ENCODE measurements at regions not wholly inside any gene's neighbourhood (a gene's known extent, or its start where the extent isn't known, plus 50 kb on each side); places are given as distances from the start of the nearest gene placed in this dataset.
"Not testable (repeated sequence)": the region's sequence is repeated elsewhere in the genome, so short reads cannot be mapped to it uniquely, and the experiment has no call there.

DNA sequence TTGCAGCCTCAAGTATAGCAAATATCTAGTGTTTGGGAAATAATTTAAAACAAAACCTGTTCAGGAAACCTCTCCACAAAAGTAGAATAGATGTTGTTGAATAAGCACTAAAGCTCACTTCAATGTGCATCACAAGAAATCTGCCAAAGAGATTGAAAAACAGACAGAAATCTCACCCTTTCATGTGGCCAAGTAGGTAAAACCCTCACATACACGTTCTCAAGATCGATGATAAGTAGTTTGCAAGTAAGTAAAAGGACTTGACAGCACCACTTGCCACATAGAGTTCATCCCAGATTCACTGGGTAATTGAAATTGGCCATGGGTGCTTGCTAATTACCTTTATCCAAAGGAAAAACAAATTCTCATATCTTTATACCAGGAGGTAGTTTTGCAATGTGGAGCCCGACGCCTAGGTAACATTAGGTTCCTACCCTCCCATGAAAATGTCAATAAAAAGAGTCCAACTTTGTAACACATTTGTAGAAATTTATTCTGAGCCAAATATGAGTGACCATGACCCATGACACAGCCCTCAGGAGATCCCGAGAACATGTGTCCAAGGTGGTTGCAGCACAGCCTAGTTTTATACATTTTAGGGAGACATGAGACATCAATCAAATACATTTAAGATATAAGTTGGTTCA lies 80.4 kb upstream of the ZNF658 start:
- TF ChIP-seq MAX (IDR thresholded peaks at IDR 0.05); TAF1 (conservative IDR thresholded peaks at IDR 0.05); YY1 (IDR thresholded peaks at IDR 0.05); JUND (IDR thresholded peaks at IDR 0.05): not testable (repeated sequence)
- TF ChIP-seq, protein P1, sequence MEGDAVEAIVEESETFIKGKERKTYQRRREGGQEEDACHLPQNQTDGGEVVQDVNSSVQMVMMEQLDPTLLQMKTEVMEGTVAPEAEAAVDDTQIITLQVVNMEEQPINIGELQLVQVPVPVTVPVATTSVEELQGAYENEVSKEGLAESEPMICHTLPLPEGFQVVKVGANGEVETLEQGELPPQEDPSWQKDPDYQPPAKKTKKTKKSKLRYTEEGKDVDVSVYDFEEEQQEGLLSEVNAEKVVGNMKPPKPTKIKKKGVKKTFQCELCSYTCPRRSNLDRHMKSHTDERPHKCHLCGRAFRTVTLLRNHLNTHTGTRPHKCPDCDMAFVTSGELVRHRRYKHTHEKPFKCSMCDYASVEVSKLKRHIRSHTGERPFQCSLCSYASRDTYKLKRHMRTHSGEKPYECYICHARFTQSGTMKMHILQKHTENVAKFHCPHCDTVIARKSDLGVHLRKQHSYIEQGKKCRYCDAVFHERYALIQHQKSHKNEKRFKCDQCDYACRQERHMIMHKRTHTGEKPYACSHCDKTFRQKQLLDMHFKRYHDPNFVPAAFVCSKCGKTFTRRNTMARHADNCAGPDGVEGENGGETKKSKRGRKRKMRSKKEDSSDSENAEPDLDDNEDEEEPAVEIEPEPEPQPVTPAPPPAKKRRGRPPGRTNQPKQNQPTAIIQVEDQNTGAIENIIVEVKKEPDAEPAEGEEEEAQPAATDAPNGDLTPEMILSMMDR (IDR thresholded peaks at IDR 0.05; ENCODE audit: low read depth, low read length, missing input control) = not testable (repeated sequence)
- TF ChIP-seq, protein P2, sequence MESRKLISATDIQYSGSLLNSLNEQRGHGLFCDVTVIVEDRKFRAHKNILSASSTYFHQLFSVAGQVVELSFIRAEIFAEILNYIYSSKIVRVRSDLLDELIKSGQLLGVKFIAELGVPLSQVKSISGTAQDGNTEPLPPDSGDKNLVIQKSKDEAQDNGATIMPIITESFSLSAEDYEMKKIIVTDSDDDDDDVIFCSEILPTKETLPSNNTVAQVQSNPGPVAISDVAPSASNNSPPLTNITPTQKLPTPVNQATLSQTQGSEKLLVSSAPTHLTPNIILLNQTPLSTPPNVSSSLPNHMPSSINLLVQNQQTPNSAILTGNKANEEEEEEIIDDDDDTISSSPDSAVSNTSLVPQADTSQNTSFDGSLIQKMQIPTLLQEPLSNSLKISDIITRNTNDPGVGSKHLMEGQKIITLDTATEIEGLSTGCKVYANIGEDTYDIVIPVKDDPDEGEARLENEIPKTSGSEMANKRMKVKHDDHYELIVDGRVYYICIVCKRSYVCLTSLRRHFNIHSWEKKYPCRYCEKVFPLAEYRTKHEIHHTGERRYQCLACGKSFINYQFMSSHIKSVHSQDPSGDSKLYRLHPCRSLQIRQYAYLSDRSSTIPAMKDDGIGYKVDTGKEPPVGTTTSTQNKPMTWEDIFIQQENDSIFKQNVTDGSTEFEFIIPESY (IDR thresholded peaks at IDR 0.05) = not testable (repeated sequence)

Data from liver (tissue), 3 donors.